C4-2B (cell line): ENCODE measurements at regions not wholly inside any gene's neighbourhood (a gene's known extent, or its start where the extent isn't known, plus 50 kb on each side); places are given as distances from the start of the nearest gene placed in this dataset.

ENCODE experiments used
- CTCF ChIP-seq: fragments of 450-650 bp; conservative IDR thresholded peaks from 2 replicates; pipeline ENCODE4 v1.5.1; 2017; ENCODE audit warnings: mild to moderate bottlenecking
- ZFX ChIP-seq: fragments of 450-650 bp; IDR thresholded peaks from 2 replicates; pipeline ENCODE4 v1.6.1; 2017

GRCh38 chr2:168317282-168317681 lies 69.9 kb upstream of the STK39 start:
- TF ChIP-seq CTCF (no peak), ZFX (no peak)
